ENCODE measurements at regions not wholly inside any gene's neighbourhood (a gene's known extent, or its start where the extent isn't known, plus 50 kb on each side); places are given as distances from the start of the nearest gene placed in this dataset.

- TF ChIP-seq CTCF (IDR thresholded peaks at IDR 0.05 in 4 of 5, conservative IDR thresholded peaks at IDR 0.05 in 1 of 5) (no peak), POLR2A (IDR thresholded peaks at IDR 0.05) (no peak)
Observed at GRCh38 chr17:45648642-45649041, 135.5 kb upstream of the CRHR1 start.
